ENCODE measurements at regions not wholly inside any gene's neighbourhood (a gene's known extent, or its start where the extent isn't known, plus 50 kb on each side); places are given as distances from the start of the nearest gene placed in this dataset.
"Not testable (repeated sequence)": the region's sequence is repeated elsewhere in the genome, so short reads cannot be mapped to it uniquely, and the experiment has no call there.

GRCh38 chr12:83313322-83313721, 626.6 kb downstream of the TMTC2 start:
- no peak overlapping the region for H3K27ac ChIP-seq (ENCODE audit: poor library complexity, severe bottlenecking)
- ATAC-seq (ENCODE audit: low read depth): no peak
- TF ChIP-seq CTCF (IDR thresholded peaks at IDR 0.05; ENCODE audit: poor library complexity, severe bottlenecking): no peak

GRCh38 chr12:83276904-83277303, 590.2 kb downstream of the TMTC2 start:
- no peak for ATAC-seq (ENCODE audit: low read depth)
- Histone ChIP-seq H3K27me3 (ENCODE audit: insufficient read depth, poor library complexity, severe bottlenecking) (no peaks in the 10 kb centered on the region), H3K27ac (ENCODE audit: poor library complexity, severe bottlenecking) (no peak overlapping the region), H3K4me3 (ENCODE audit: severe bottlenecking) (no peak overlapping the region), H3K9me3 (ENCODE audit: severe bottlenecking) (no peaks in the 10 kb centered on the region), H3K4me1 (ENCODE audit: insufficient read depth, poor library complexity, severe bottlenecking) (no peaks in the 10 kb centered on the region), H3K36me3 (ENCODE audit: low read depth) (no peaks in the 10 kb centered on the region)
- DNase-seq (ENCODE audit: low spot score): no peak
- TF ChIP-seq CTCF (IDR thresholded peaks at IDR 0.05; ENCODE audit: poor library complexity, severe bottlenecking): no peak

More at GRCh38 chr12:83313322-83313721, 626.6 kb downstream of the TMTC2 start:
- no peaks in the 10 kb centered on the region for H3K4me1 ChIP-seq (ENCODE audit: insufficient read depth, poor library complexity, severe bottlenecking)
- no peaks in the 10 kb centered on the region for H3K27me3 ChIP-seq (ENCODE audit: insufficient read depth, poor library complexity, severe bottlenecking)
- no peak overlapping the region for H3K4me3 ChIP-seq (ENCODE audit: severe bottlenecking)
- H3K36me3 ChIP-seq (ENCODE audit: low read depth): no peaks in the 10 kb centered on the region
- H3K9me3 ChIP-seq (ENCODE audit: severe bottlenecking): no peaks in the 10 kb centered on the region
- no peak for DNase-seq (ENCODE audit: low spot score)

DNA sequence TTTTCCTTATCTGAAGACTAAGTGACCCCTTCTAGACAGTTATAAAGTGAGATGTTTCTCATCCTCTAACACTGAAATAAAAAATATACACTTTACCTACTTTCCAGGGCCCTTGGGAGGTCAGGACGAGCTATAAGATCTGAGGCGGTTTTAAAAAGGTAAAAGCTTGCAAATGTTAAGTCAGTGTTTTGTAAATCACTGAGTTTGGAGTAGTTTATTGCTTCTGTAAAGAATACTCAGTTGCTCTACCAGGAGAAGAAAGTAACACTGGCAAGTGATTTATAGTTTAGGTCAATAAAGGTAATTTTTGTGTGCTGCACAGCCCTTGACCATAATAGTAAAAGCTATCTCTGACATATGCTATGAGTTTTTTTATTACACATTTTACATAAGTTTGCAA, 584.5 kb downstream of the TMTC2 start:
- H3K27ac ChIP-seq (ENCODE audit: poor library complexity, severe bottlenecking): no peak overlapping the region
- DNase-seq (ENCODE audit: low spot score): no peak
- no peaks in the 10 kb centered on the region for H3K9me3 ChIP-seq (ENCODE audit: severe bottlenecking)
- H3K4me1 ChIP-seq (ENCODE audit: insufficient read depth, poor library complexity, severe bottlenecking): no peaks in the 10 kb centered on the region
- no peak for ATAC-seq (ENCODE audit: low read depth)
- no peaks in the 10 kb centered on the region for H3K27me3 ChIP-seq (ENCODE audit: insufficient read depth, poor library complexity, severe bottlenecking)
- H3K4me3 ChIP-seq (ENCODE audit: severe bottlenecking): no peak overlapping the region
- no peaks in the 10 kb centered on the region for H3K36me3 ChIP-seq (ENCODE audit: low read depth)
- no peak for TF ChIP-seq CTCF (IDR thresholded peaks at IDR 0.05; ENCODE audit: poor library complexity, severe bottlenecking)

DNA sequence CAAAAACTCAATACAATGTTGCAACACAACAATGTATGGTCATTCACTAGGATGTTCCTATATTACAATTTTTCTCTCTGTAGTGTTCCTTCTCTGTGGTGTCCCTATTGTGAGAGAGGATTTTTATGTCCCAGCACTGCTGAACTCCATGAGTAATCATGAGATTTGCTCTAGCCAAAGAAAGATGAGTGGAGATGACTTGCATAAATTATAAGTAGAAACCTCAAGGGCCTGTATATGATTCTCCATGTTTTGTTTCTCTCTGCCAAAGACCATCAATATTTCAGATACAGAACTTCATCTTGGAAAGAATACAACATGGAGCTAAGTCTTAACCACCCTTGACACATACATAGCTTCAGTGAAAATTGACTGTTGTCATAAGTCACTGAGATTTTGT, 579.1 kb downstream of the TMTC2 start:
- no peak for DNase-seq (ENCODE audit: low spot score)
- ATAC-seq (ENCODE audit: low read depth): no peak
- Histone ChIP-seq H3K27ac (ENCODE audit: poor library complexity, severe bottlenecking) (no peak overlapping the region), H3K4me1 (ENCODE audit: insufficient read depth, poor library complexity, severe bottlenecking) (no peaks in the 10 kb centered on the region), H3K4me3 (ENCODE audit: severe bottlenecking) (no peak overlapping the region), H3K27me3 (ENCODE audit: insufficient read depth, poor library complexity, severe bottlenecking) (no peaks in the 10 kb centered on the region), H3K9me3 (ENCODE audit: severe bottlenecking) (no peaks in the 10 kb centered on the region), H3K36me3 (ENCODE audit: low read depth) (no peaks in the 10 kb centered on the region)
- TF ChIP-seq CTCF (IDR thresholded peaks at IDR 0.05; ENCODE audit: poor library complexity, severe bottlenecking): no peak

DNA sequence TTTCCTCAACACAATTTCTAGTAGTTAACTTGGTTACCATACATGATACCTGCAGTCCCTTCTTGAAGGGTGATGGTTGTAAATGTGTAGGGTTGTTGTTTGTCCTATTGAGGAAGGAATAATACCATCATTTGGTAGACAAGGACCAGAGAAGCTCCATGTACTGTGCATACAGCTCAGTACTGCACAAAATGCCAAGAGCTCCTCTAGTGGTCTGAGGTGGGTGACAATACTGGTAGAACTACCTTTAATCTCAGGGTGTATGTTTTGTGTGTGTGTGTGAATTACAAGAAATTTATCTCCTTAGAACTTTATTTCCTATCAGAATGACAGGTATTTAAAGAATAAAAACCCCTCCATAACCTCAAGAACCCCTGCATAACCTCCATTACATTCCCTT, 575.3 kb downstream of the TMTC2 start:
- Histone ChIP-seq H3K36me3 (ENCODE audit: low read depth) (no peaks in the 10 kb centered on the region), H3K9me3 (ENCODE audit: severe bottlenecking) (no peaks in the 10 kb centered on the region), H3K27ac (ENCODE audit: poor library complexity, severe bottlenecking) (no peak overlapping the region), H3K27me3 (ENCODE audit: insufficient read depth, poor library complexity, severe bottlenecking) (no peaks in the 10 kb centered on the region), H3K4me3 (ENCODE audit: severe bottlenecking) (no peak overlapping the region), H3K4me1 (ENCODE audit: insufficient read depth, poor library complexity, severe bottlenecking) (no peaks in the 10 kb centered on the region)
- no peak for DNase-seq (ENCODE audit: low spot score)
- no peak for TF ChIP-seq CTCF (IDR thresholded peaks at IDR 0.05; ENCODE audit: poor library complexity, severe bottlenecking)
- no peak for ATAC-seq (ENCODE audit: low read depth)

DNA sequence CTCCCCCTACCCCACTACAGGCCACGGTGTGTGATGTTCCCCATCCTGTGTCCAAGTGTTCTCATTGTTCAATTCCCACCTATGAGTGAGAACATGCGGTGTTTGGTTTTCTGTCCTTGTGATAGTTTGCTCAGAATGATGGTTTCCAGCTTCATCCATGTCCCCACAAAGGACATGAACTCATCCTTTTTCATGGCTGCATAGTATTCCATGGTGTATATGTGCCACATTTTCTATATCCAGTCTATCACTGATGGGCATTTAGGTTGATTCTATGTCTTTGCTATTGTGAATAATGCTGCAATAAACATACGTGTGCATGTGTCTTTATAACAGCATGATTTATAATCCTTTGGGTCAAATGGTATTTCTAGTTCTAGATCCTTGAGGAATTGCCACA, 573.4 kb downstream of the TMTC2 start:
- not testable (repeated sequence) for H3K36me3 ChIP-seq (ENCODE audit: low read depth); DNase-seq (ENCODE audit: low spot score); H3K27ac ChIP-seq (ENCODE audit: poor library complexity, severe bottlenecking); H3K4me1 ChIP-seq (ENCODE audit: insufficient read depth, poor library complexity, severe bottlenecking); H3K9me3 ChIP-seq (ENCODE audit: severe bottlenecking); H3K4me3 ChIP-seq (ENCODE audit: severe bottlenecking); H3K27me3 ChIP-seq (ENCODE audit: insufficient read depth, poor library complexity, severe bottlenecking); ATAC-seq (ENCODE audit: low read depth)
